T47D (cell line): ENCODE measurements at regions not wholly inside any gene's neighbourhood (a gene's known extent, or its start where the extent isn't known, plus 50 kb on each side); places are given as distances from the start of the nearest gene placed in this dataset.

Experiments used
- DNase-seq, 2 experiments: peaks; one replicate each; pipeline versions ENCODE4 v3.0.0 to v3.0.0-alpha.2; 2011 to 2012; ENCODE audit warnings: low read depth in 1 of 2, low spot score in 1 of 2
- JUND ChIP-seq: IDR thresholded peaks from 2 replicates; pipeline ENCODE4 v1.6.1; 2012; ENCODE audit warnings: low read depth
- in situ Hi-C: cut with HindIII; loops from 2 replicates; pipeline ENCODE4 v1.10.0; 2016; ENCODE audit warnings: low sequenced_read_pairs, low pct_unique_long_range_greater_than_20kb

- TF ChIP-seq JUND = no peak
- DNase-seq = no peak
- in situ Hi-C loops = no loop called here
Measured at GRCh38 chr13:104355041-104355670, 1288.9 kb upstream of the SLC10A2 start.

- no peak for DNase-seq
- no peak for TF ChIP-seq JUND
- in situ Hi-C loops = no loop called here
Measured at GRCh38 chr13:104327211-104327610, 1261.0 kb upstream of the SLC10A2 start.

GRCh38 chr13:104326523-104326922 is 1260.3 kb upstream of the SLC10A2 start:
- DNase-seq = no peak

GRCh38 chr13:104321756-104322155 is 1255.5 kb upstream of the SLC10A2 start:
- no peak for TF ChIP-seq JUND
- in situ Hi-C loops = no loop called here
- DNase-seq = no peak

More at GRCh38 chr13:104326523-104326922, 1260.3 kb upstream of the SLC10A2 start:
- in situ Hi-C loops = no loop called here
- TF ChIP-seq JUND = no peak

GRCh38 chr13:104320446-104320845 is 1254.2 kb upstream of the SLC10A2 start:
- no peak for DNase-seq
- in situ Hi-C loops = no loop called here
- TF ChIP-seq JUND = no peak

- DNase-seq = peak in 1 of 2 experiments; percentile 54
- in situ Hi-C loops = no loop called here
- no peak for TF ChIP-seq JUND
Measured at GRCh38 chr13:104318121-104318520, 1251.9 kb upstream of the SLC10A2 start.

GRCh38 chr13:104315606-104316005 is 1249.4 kb upstream of the SLC10A2 start:
- no peak for TF ChIP-seq JUND
- no peak for DNase-seq
- in situ Hi-C loops = no loop called here

GRCh38 chr13:104314926-104315535 is 1248.8 kb upstream of the SLC10A2 start:
- in situ Hi-C loops = no loop called here
- no peak for TF ChIP-seq JUND
- DNase-seq = no peak

- DNase-seq = no peak
- TF ChIP-seq JUND = no peak
- in situ Hi-C loops = no loop called here
Measured at GRCh38 chr13:104314321-104314720, 1248.1 kb upstream of the SLC10A2 start.

GRCh38 chr13:104310861-104311260 is 1244.6 kb upstream of the SLC10A2 start:
- DNase-seq = no peak
- in situ Hi-C loops = no loop called here
- no peak for TF ChIP-seq JUND

- TF ChIP-seq JUND = no peak
- DNase-seq = no peak
- in situ Hi-C loops = no loop called here
Measured at GRCh38 chr13:104309431-104309830, 1243.2 kb upstream of the SLC10A2 start.

GRCh38 chr13:104301171-104301975 is 1235.2 kb upstream of the SLC10A2 start:
- no peak for TF ChIP-seq JUND
- no peak for DNase-seq
- in situ Hi-C loops = no loop called here

GRCh38 chr13:104297075-104297474 is 1230.9 kb upstream of the SLC10A2 start:
- no peak for TF ChIP-seq JUND
- in situ Hi-C loops = no loop called here
- no peak for DNase-seq
